Prostate gland (tissue), 2 donors: ENCODE measurements at regions not wholly inside any gene's neighbourhood (a gene's known extent, or its start where the extent isn't known, plus 50 kb on each side); places are given as distances from the start of the nearest gene placed in this dataset.

Experiments used
- DNase-seq: peaks from one replicate; pipeline ENCODE4 v3.0.0-alpha.2; 2019; ENCODE audit warnings: low spot score
- H3K27ac ChIP-seq, 2 donors: fragments of 200-600 bp; sonication (generic); 2 replicates each; pipeline ENCODE4 v1.5.1; 2017 to 2019
- H3K27me3 ChIP-seq: fragments of 200-600 bp; sonication (generic); replicated peaks from 2 replicates; pipeline ENCODE4 v1.5.1; 2019; ENCODE audit not compliant: insufficient read depth
- H3K36me3 ChIP-seq, 2 donors: fragments of 200-600 bp; sonication (generic); 1 replicate in 1 of 2; 2 replicates in 1 of 2; pipeline versions ENCODE4 v1.5.1 to v1.8.1; 2017 to 2019
- H3K4me1 ChIP-seq: fragments of 200-600 bp; sonication (generic); replicated peaks from 2 replicates; pipeline ENCODE4 v1.5.1; 2019
- H3K4me3 ChIP-seq, 2 donors: fragments of 200-600 bp; sonication (generic); 2 replicates each; pipeline ENCODE4 v1.5.1; 2017 to 2019
- H3K9me3 ChIP-seq: fragments of 200-600 bp; sonication (generic); 2 replicates; pipeline ENCODE4 v1.5.1; 2017
- POLR2A ChIP-seq: fragments of 450-650 bp; IDR thresholded peaks from one replicate; pipeline ENCODE4 v1.6.1; 2016; ENCODE audit warnings: antibody characterized with exemption, mild to moderate bottlenecking
- POLR2AphosphoS5 ChIP-seq: sonication (generic); formaldehyde crosslinking; IDR thresholded peaks from one replicate; pipeline ENCODE4 v1.6.1; 2017; ENCODE audit warnings: antibody characterized with exemption
- WGBS: methylation state at CpG from one replicate; pipeline ENCODE4 v1.1.5; 2018; 5-methylcytosine and 5-hydroxymethylcytosine counted together
- intact Hi-C: fragments of 100-400 bp; cut with DNase I; formaldehyde crosslinking; loops from one replicate; pipeline ENCODE4 v1.14.2; 2022
- TF ChIP-seq, protein P1 (sequence below), 4 experiments: fragments of 200-600 bp in 2 of 4; fragments of 450-650 bp in 2 of 4; sonication (generic) in 2 of 4; IDR thresholded peaks; 1 replicate in 3 of 4; 2 replicates in 1 of 4; pipeline ENCODE4 v1.5.1; 2016 to 2019; ENCODE audit warnings: antibody characterized with exemption in 4 of 4, mild to moderate bottlenecking in 2 of 4, moderate library complexity in 2 of 4

DNA sequence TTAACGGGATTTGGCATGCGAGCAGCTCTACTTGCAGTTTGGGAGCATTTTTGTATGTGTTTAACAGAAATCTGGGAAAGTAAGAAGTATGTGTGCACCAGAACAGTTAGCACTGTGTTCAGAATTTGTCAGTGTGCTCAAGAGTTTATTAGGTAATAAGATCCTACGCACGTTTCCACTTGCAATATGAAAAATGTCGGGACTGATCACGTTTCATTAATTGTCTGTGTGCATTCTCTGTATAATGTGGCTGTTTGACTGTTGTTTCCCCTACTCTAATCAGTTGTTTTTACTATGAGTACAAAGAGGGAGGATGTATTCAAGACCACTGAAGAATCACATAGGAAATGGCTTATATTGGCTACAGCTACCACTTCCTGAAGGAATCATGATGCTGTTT lies 349.7 kb upstream of the POU3F2 start:
- Histone ChIP-seq H3K4me3 (no peak overlapping the region), H3K27ac (no peak overlapping the region)
- intact Hi-C loops, result no loop called here

DNA sequence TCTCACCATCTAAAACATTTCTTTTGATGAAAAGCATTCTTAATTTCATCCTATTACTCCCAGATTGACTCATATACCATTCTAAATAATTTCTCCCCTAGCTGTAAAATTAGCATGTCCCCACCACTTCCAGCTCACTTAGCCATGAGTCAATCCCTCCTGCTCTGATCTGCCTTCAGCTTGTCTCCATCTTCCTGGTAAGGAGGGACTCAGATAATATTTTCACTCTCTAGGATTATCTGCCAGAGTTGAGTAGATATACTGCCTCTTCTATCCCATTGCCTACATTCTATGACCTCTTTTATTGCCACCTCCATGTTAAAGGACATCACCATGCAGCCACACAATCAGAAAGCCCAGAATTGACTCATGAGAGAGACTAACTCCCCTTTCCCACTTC lies 348.8 kb upstream of the POU3F2 start:
- Histone ChIP-seq H3K27ac (no peak overlapping the region), H3K36me3 (no peaks in the 10 kb centered on the region), H3K27me3 (no peaks in the 10 kb centered on the region), H3K4me3 (no peak overlapping the region), H3K4me1 (no peaks in the 10 kb centered on the region), H3K9me3 (no peaks in the 10 kb centered on the region)
- TF ChIP-seq, protein P1, sequence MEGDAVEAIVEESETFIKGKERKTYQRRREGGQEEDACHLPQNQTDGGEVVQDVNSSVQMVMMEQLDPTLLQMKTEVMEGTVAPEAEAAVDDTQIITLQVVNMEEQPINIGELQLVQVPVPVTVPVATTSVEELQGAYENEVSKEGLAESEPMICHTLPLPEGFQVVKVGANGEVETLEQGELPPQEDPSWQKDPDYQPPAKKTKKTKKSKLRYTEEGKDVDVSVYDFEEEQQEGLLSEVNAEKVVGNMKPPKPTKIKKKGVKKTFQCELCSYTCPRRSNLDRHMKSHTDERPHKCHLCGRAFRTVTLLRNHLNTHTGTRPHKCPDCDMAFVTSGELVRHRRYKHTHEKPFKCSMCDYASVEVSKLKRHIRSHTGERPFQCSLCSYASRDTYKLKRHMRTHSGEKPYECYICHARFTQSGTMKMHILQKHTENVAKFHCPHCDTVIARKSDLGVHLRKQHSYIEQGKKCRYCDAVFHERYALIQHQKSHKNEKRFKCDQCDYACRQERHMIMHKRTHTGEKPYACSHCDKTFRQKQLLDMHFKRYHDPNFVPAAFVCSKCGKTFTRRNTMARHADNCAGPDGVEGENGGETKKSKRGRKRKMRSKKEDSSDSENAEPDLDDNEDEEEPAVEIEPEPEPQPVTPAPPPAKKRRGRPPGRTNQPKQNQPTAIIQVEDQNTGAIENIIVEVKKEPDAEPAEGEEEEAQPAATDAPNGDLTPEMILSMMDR (IDR thresholded peaks at IDR 0.05), result no peak
- TF ChIP-seq POLR2A (no peak), POLR2AphosphoS5 (no peak)
- no peak for DNase-seq
- intact Hi-C loops, result no loop called here

More for the DNA sequence above, 349.7 kb upstream of the POU3F2 start:
- 9% methylated on average over 6 of the region's 6 CpGs for WGBS
- no peak for DNase-seq
- Histone ChIP-seq H3K36me3 (no peaks in the 10 kb centered on the region), H3K9me3 (no peaks in the 10 kb centered on the region), H3K4me1 (no peaks in the 10 kb centered on the region), H3K27me3 (no peaks in the 10 kb centered on the region)
- no peak for TF ChIP-seq POLR2A
- no peak for TF ChIP-seq POLR2AphosphoS5
- TF ChIP-seq, protein P1 (IDR thresholded peaks at IDR 0.05), result no peak

DNA sequence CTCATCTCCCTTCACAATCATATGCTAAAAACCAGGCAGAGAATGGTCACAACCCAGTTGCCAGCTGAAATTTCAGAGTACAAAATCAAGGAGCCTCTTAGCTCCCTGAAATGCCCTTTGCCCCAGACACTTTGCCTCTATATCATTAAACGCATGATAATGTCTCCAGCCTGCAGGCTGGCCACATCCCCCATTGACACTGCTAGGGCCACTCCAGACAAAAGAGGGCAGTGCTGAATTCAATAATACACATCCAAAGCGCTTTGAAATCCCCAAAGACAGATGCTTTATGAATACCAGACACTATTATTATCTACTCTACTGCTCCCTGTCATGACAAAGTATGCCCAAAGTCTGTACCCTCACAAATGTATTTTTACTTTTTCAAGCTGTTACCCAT lies 348.3 kb upstream of the POU3F2 start:
- Histone ChIP-seq H3K36me3 (no peaks in the 10 kb centered on the region), H3K4me1 (no peaks in the 10 kb centered on the region), H3K4me3 (no peak overlapping the region), H3K27ac (no peak overlapping the region), H3K9me3 (no peaks in the 10 kb centered on the region), H3K27me3 (no peaks in the 10 kb centered on the region)
- 85% methylated on average over 2 of the region's 2 CpGs for WGBS
- intact Hi-C loops, result no loop called here
- no peak for TF ChIP-seq POLR2A
- no peak for TF ChIP-seq POLR2AphosphoS5
- TF ChIP-seq, protein P1 (IDR thresholded peaks at IDR 0.05), result no peak
- no peak for DNase-seq

DNA sequence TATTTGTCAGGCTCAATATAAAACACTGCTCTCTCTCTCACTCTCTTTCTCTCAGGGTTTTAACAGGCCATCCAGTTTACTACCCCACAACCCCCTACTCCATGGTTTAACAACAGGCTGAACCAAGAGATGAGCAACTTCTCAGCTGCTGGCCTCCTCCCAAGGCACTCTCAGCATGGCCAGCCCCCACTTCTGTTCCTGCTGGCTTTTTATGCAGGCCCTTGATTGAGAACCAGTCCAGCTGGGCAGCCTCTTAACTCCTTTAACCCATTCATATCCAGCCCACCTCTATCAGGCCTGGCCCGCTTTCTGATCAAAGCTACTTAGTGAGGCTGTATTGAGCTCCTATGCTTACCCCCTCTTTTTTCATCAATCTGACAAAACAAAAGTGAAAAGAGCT lies 346.8 kb upstream of the POU3F2 start:
- Histone ChIP-seq H3K9me3 (no peaks in the 10 kb centered on the region), H3K27me3 (no peaks in the 10 kb centered on the region), H3K4me1 (no peaks in the 10 kb centered on the region), H3K4me3 (no peak overlapping the region), H3K36me3 (no peaks in the 10 kb centered on the region), H3K27ac (no peak overlapping the region)
- WGBS, result 89% methylated on average over 1 of the region's 1 CpG
- intact Hi-C loops, result no loop called here
- TF ChIP-seq, protein P1 (IDR thresholded peaks at IDR 0.05), result no peak
- TF ChIP-seq POLR2A (no peak), POLR2AphosphoS5 (no peak)
- DNase-seq, result no peak

DNA sequence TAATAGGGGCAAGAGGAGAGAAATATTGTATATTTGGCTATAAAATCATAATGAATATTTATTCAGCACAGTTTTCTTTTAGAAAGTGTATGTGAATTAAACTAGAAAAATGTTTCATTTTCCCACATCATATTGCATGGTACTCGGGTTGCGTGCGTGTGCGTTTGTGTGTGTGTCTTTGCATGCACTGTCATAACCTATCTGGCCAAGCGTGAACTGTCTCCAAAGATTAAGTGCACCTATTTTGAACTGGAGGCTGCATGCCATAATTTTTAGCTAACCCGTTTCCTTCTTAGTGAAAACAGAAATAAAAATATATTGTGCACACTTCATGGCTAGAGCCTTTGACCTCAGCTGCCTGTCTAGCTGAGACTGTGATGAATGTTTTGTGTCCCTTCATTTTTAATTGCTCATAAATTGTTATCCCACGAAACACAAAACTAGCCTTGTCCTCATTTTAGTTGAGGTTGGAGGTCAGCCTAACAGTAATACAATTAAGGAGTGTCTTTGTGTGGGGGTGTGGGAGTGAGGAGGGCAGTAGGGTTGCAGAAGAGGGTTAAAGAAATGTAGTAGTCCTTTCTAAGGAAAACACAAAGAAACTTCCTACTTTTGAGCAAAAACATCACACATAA lies 336.1 kb upstream of the POU3F2 start:
- Histone ChIP-seq H3K36me3 (no peaks in the 10 kb centered on the region), H3K27me3 (no peaks in the 10 kb centered on the region), H3K9me3 (no peaks in the 10 kb centered on the region), H3K4me1 (no peaks in the 10 kb centered on the region), H3K27ac (no peak overlapping the region), H3K4me3 (no peak overlapping the region)
- intact Hi-C loops, result no loop called here
- DNase-seq, result no peak
- WGBS, result 62% methylated on average over 7 of the region's 7 CpGs
- TF ChIP-seq POLR2AphosphoS5 (no peak), POLR2A (no peak)
- TF ChIP-seq, protein P1 (IDR thresholded peaks at IDR 0.05), result no peak
